Mucosa of descending colon (tissue), 3 donors: ENCODE measurements at regions not wholly inside any gene's neighbourhood (a gene's known extent, or its start where the extent isn't known, plus 50 kb on each side); places are given as distances from the start of the nearest gene placed in this dataset.
"Not testable (repeated sequence)": the region's sequence is repeated elsewhere in the genome, so short reads cannot be mapped to it uniquely, and the experiment has no call there.

ENCODE experiments used
- ATAC-seq: fragments of 200-7000 bp; cut with Tn5 transposase; one replicate; pipeline ENCODE4 v1.9.1; 2020; ENCODE audit warnings: mild to moderate bottlenecking, moderate library complexity
- DNase-seq, 3 donors: peaks; one replicate each; pipeline ENCODE4 v3.0.0-alpha.2; 2020
- H3K36me3 ChIP-seq: fragments of 200-600 bp; one replicate; pipeline ENCODE4 v1.8.0; 2021; ENCODE audit warnings: low read depth, mild to moderate bottlenecking
- H3K4me1 ChIP-seq: fragments of 200-600 bp; one replicate; pipeline ENCODE4 v1.8.0; 2021; ENCODE audit warnings: low read depth, mild to moderate bottlenecking
- H3K4me3 ChIP-seq: fragments of 200-600 bp; one replicate; pipeline ENCODE4 v1.8.0; 2021; ENCODE audit warnings: mild to moderate bottlenecking
- H3K9me3 ChIP-seq: fragments of 200-600 bp; one replicate; pipeline ENCODE4 v1.8.0; 2021; ENCODE audit warnings: mild to moderate bottlenecking
- CTCF ChIP-seq: fragments of 200-600 bp; IDR thresholded peaks from one replicate; pipeline ENCODE4 v1.8.0; 2022; ENCODE audit warnings: antibody characterized with exemption, mild to moderate bottlenecking
- intact Hi-C, 2 donors: fragments of 100-400 bp; cut with DNase I in 1 of 2; cut with micrococcal nuclease in 1 of 2; formaldehyde crosslinking; loops; one replicate each; pipeline versions ENCODE4 v1.11.0 to v1.11.1; 2022; cut with DNase I, micrococcal nuclease
- donor health status: DM: no; HTN: no; CAD: no; lungs with moderate emphysema.
- donor health status: DM: no; HTN: no; CAD: no.
- donor health status: DM: no; HTN: yes; CAD: no.

- intact Hi-C loops, result no loop called here
- Histone ChIP-seq H3K36me3 (no peaks in the 10 kb centered on the region), H3K4me3 (no peak overlapping the region), H3K4me1 (no peaks in the 10 kb centered on the region), H3K9me3 (no peaks in the 10 kb centered on the region)
- DNase-seq (peak in 1 of 3 donors; percentile 64), ATAC-seq (peak; percentile 75)
- no peak for TF ChIP-seq CTCF
These were observed 64.2 kb downstream of the SPRING1 start for GRCh38 chr12:116673681-116674111.

- no peaks in the 10 kb centered on the region for H3K36me3 ChIP-seq
- H3K4me1 ChIP-seq, result no peaks in the 10 kb centered on the region
- no peak for TF ChIP-seq CTCF
- H3K9me3 ChIP-seq, result no peaks in the 10 kb centered on the region
- no peak for DNase-seq
- H3K4me3 ChIP-seq, result no peak overlapping the region
- ATAC-seq, result peak; percentile 40
- intact Hi-C loops, result no loop called here
These were observed 64.9 kb downstream of the SPRING1 start for GRCh38 chr12:116672842-116673516.

- H3K4me1 ChIP-seq, result no peaks in the 10 kb centered on the region
- intact Hi-C loops, result no loop called here
- H3K36me3 ChIP-seq, result no peaks in the 10 kb centered on the region
- no peak overlapping the region for H3K4me3 ChIP-seq
- no peak for ATAC-seq
- no peaks in the 10 kb centered on the region for H3K9me3 ChIP-seq
- no peak for TF ChIP-seq CTCF
- DNase-seq, result no peak
These were observed 65.9 kb downstream of the SPRING1 start for GRCh38 chr12:116672010-116672409.

GRCh38 chr12:116670859-116671258 is 67.0 kb downstream of the SPRING1 start:
- TF ChIP-seq CTCF, result no peak
- Histone ChIP-seq H3K36me3 (no peaks in the 10 kb centered on the region), H3K4me3 (no peak overlapping the region), H3K4me1 (no peaks in the 10 kb centered on the region), H3K9me3 (no peaks in the 10 kb centered on the region)
- DNase-seq (no peak), ATAC-seq (no peak)
- intact Hi-C loops, result no loop called here

- H3K4me3 ChIP-seq, result no peak overlapping the region
- no peaks in the 10 kb centered on the region for H3K36me3 ChIP-seq
- DNase-seq (no peak), ATAC-seq (no peak)
- H3K9me3 ChIP-seq, result no peaks in the 10 kb centered on the region
- TF ChIP-seq CTCF, result no peak
- intact Hi-C loops, result no loop called here
- peaks cover 3% of the 10 kb centered on the region for H3K4me1 ChIP-seq
These were observed 70.1 kb downstream of the SPRING1 start for GRCh38 chr12:116667752-116668151.

- intact Hi-C loops, H3K4me1 ChIP-seq, H3K36me3 ChIP-seq, H3K9me3 ChIP-seq, DNase-seq, H3K4me3 ChIP-seq, ATAC-seq: not testable (repeated sequence)
These were observed 71.0 kb downstream of the SPRING1 start for GRCh38 chr12:116666829-116667228.
